ENCODE measurements at regions not wholly inside any gene's neighbourhood (a gene's known extent, or its start where the extent isn't known, plus 50 kb on each side); places are given as distances from the start of the nearest gene placed in this dataset.

DNA sequence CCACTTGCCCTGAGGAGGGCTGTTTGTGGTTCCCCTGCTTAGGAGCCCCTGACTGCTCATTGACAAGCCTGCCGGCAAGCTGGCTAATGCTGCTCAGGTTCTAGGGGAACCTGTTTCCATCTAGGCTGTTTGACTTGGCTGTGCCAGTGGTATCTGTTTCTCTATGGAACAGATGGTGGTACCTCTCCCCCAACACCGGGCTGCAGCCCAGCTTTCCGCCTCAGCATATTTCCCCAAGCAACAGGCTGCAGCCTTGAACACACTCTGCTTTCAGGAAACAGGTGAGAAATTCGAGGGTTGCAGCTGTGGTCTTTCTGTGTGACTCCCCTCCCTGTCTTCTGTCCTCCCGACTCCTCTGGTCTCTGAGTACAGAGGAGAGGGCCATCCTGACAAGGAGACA, 132.3 kb downstream of the TMEM132E start:
- DNase-seq (ENCODE audit: low read depth in 2 of 2): no peak

GRCh38 chr17:34710226-34710625, 130.8 kb downstream of the TMEM132E start:
- no peak for DNase-seq (ENCODE audit: low read depth in 2 of 2)

DNA sequence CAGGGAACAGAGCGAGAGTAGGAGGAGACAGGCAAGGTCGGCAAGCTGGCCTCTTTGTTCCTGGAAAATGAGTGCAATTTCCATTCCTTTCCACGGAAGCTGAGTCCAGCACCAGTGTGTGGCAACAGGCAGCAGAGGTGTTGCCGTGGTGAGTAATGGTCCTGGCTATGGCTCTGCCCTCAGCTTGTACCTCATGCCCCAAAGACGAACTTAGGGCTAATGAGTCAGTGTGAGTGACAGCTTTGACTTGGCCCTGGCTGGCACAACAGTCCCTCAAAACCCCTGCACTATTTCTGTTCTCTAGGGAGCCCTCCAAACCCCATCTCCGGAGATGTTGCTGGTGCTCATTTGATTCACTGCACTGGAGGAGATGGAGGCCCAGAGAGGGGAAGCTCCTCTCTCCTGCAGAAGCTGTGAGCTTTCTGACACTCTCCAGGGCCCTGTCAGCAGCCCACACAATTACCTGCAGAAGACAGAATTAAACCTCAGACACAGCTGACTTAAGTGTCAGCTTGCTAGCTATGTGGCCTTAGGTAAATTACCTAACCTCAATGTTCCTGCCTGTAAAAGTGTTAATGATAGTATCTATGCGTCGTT, 129.9 kb downstream of the TMEM132E start:
- DNase-seq (ENCODE audit: low read depth in 2 of 2): no peak

- peak; percentile 29 to 45 for DNase-seq (ENCODE audit: low read depth in 2 of 2)
Measured at GRCh38 chr17:34706029-34706428, 126.6 kb downstream of the TMEM132E start.

GRCh38 chr17:34703533-34703932, 124.2 kb downstream of the TMEM132E start:
- DNase-seq (ENCODE audit: low read depth in 2 of 2): peak; percentile 61 to 68

DNA sequence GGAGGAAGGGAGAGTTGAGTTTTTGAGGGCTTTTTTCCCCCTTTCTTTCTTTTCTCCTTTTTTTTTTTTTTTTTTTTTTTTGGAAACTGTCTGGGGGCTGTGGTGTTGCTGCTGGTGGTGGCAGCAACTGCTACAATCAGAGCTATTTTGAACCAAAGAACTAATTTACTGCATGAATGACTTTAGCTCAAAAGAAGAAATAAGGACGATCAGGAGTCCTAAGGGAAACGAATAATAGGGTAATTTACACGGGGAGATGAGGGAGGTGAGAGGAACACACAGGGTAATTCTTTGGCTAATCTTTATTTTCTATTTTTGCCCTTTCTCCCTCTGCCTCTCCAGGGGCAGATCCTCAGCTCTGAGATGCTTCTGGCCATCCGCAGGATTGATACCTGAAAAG, 119.8 kb downstream of the TMEM132E start:
- DNase-seq (ENCODE audit: low read depth in 2 of 2): no peak

- DNase-seq (ENCODE audit: low read depth in 2 of 2): no peak
Measured at GRCh38 chr17:34692920-34693319, 113.5 kb downstream of the TMEM132E start.
